ENCODE measurements at regions not wholly inside any gene's neighbourhood (a gene's known extent, or its start where the extent isn't known, plus 50 kb on each side); places are given as distances from the start of the nearest gene placed in this dataset.

- H3K36me3 ChIP-seq (ENCODE audit: insufficient read depth, low read length), result no peaks in the 10 kb centered on the region
- TF ChIP-seq CTCF (IDR thresholded peaks at IDR 0.05; ENCODE audit: borderline replicate concordance, extremely low read depth, low read length, poor library complexity, severe bottlenecking), result no peak
- no peak for TF ChIP-seq EZH2 (IDR thresholded peaks at IDR 0.05; ENCODE audit: borderline replicate concordance, low read depth, low read length, severe bottlenecking)
- ATAC-seq (ENCODE audit: insufficient read depth, low read depth), result no peak
- no peak overlapping the region for H2AFZ ChIP-seq (ENCODE audit: low read depth, low read length)
- H3K9ac ChIP-seq (ENCODE audit: low read depth, low read length), result no peak overlapping the region
- no peak overlapping the region for H3K4me3 ChIP-seq (ENCODE audit: low read depth in 1 of 2, low read length in 2 of 2)
- H3K9me3 ChIP-seq (ENCODE audit: insufficient read depth, low read length, severe bottlenecking), result no peaks in the 10 kb centered on the region
- no peaks in the 10 kb centered on the region for H3K79me2 ChIP-seq (ENCODE audit: insufficient read depth, low read length)
- no peaks in the 10 kb centered on the region for H3K27me3 ChIP-seq (ENCODE audit: insufficient read depth, low read length, poor library complexity)
- H3K4me1 ChIP-seq (ENCODE audit: insufficient read depth, low read length), result peaks cover 8% of the 10 kb centered on the region
- H3K4me2 ChIP-seq (ENCODE audit: insufficient read depth, low read length), result no peak overlapping the region
- no peaks in the 10 kb centered on the region for H4K20me1 ChIP-seq (ENCODE audit: insufficient read depth, low read length)
- no peak for DNase-seq
- H3K27ac ChIP-seq (ENCODE audit: low read length), result no peak overlapping the region
Measured at GRCh38 chr14:65160091-65160490, 57.8 kb upstream of the MAX start.

GRCh38 chr14:65162031-65162430, 59.7 kb upstream of the MAX start:
- ATAC-seq (ENCODE audit: insufficient read depth, low read depth) (no peak), DNase-seq (no peak)
- no peaks in the 10 kb centered on the region for H3K27me3 ChIP-seq (ENCODE audit: insufficient read depth, low read length, poor library complexity)
- no peak overlapping the region for H3K9ac ChIP-seq (ENCODE audit: low read depth, low read length)
- H3K27ac ChIP-seq (ENCODE audit: low read length), result no peak overlapping the region
- no peak overlapping the region for H2AFZ ChIP-seq (ENCODE audit: low read depth, low read length)
- H3K4me3 ChIP-seq (ENCODE audit: low read depth in 1 of 2, low read length in 2 of 2), result no peak overlapping the region
- no peaks in the 10 kb centered on the region for H4K20me1 ChIP-seq (ENCODE audit: insufficient read depth, low read length)
- no peaks in the 10 kb centered on the region for H3K36me3 ChIP-seq (ENCODE audit: insufficient read depth, low read length)
- H3K4me2 ChIP-seq (ENCODE audit: insufficient read depth, low read length), result no peak overlapping the region
- H3K9me3 ChIP-seq (ENCODE audit: insufficient read depth, low read length, severe bottlenecking), result no peaks in the 10 kb centered on the region
- peaks cover 4% of the 10 kb centered on the region; the same call in 1 of the 2 replicates for H3K4me1 ChIP-seq (ENCODE audit: insufficient read depth, low read length)
- TF ChIP-seq CTCF (IDR thresholded peaks at IDR 0.05; ENCODE audit: borderline replicate concordance, extremely low read depth, low read length, poor library complexity, severe bottlenecking) (no peak), EZH2 (IDR thresholded peaks at IDR 0.05; ENCODE audit: borderline replicate concordance, low read depth, low read length, severe bottlenecking) (no peak)
- no peaks in the 10 kb centered on the region for H3K79me2 ChIP-seq (ENCODE audit: insufficient read depth, low read length)

DNA sequence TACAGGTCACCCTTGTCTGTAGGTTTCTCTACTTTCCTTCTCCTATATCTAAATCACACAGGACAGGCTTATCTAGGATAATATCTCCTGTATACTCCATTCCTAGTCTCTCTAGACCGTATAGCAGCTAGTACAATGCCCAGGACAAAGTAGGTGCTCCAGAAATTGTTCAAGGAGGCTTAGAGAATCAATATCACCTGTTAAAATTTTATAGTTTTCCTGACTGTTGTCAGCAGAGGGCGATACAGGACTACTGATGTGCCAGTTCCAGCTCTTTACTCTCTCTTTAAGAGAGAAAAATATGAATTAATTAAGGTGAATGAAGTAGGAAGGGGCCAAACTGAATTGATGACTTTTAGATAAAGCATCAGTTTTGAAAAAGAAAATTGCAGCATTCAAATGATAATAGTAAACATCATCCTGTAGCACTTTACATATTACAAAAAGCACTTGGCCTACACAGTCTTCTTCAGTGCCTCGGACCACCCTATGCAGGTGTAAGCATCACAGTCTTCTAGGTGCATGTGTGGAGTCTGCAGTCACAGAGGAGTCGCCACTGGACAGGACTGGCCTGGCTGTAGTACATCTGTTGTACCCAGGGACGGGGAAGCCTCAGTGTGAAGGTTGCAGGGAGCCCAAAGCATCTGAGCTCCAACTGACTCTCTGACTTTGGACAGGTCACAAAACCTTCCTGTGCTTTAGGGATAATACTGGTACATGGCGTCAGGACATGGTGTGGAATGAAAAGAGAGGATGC, 61.9 kb upstream of the MAX start:
- peak overlapping the region; percentile 56 for H2AFZ ChIP-seq (ENCODE audit: low read depth, low read length)
- no peak overlapping the region for H3K4me2 ChIP-seq (ENCODE audit: insufficient read depth, low read length)
- TF ChIP-seq EZH2 (IDR thresholded peaks at IDR 0.05; ENCODE audit: borderline replicate concordance, low read depth, low read length, severe bottlenecking) (no peak), CTCF (IDR thresholded peaks at IDR 0.05; ENCODE audit: borderline replicate concordance, extremely low read depth, low read length, poor library complexity, severe bottlenecking) (peak; percentile 76)

More for the DNA sequence above, 61.9 kb upstream of the MAX start:
- Histone ChIP-seq H3K9ac (ENCODE audit: low read depth, low read length) (no peak overlapping the region), H4K20me1 (ENCODE audit: insufficient read depth, low read length) (no peaks in the 10 kb centered on the region), H3K27me3 (ENCODE audit: insufficient read depth, low read length, poor library complexity) (no peaks in the 10 kb centered on the region), H3K4me3 (ENCODE audit: low read depth in 1 of 2, low read length in 2 of 2) (no peak overlapping the region), H3K9me3 (ENCODE audit: insufficient read depth, low read length, severe bottlenecking) (no peaks in the 10 kb centered on the region), H3K27ac (ENCODE audit: low read length) (peak overlapping the region; percentile 32; the same call in 1 of the 2 replicates), H3K36me3 (ENCODE audit: insufficient read depth, low read length) (no peaks in the 10 kb centered on the region), H3K4me1 (ENCODE audit: insufficient read depth, low read length) (peaks cover 4% of the 10 kb centered on the region; the same call in 1 of the 2 replicates), H3K79me2 (ENCODE audit: insufficient read depth, low read length) (no peaks in the 10 kb centered on the region)
- DNase-seq, result peak; percentile 51
- ATAC-seq (ENCODE audit: insufficient read depth, low read depth), result peak; percentile 86

All from DND-41 (cell line).